Suprapubic skin (tissue), 4 donors: ENCODE measurements at regions not wholly inside any gene's neighbourhood (a gene's known extent, or its start where the extent isn't known, plus 50 kb on each side); places are given as distances from the start of the nearest gene placed in this dataset.

Source experiments
- DNase-seq, 2 donors: peaks; one replicate each; pipeline ENCODE4 v3.0.0-alpha.2; 2019; ENCODE audit warnings: low spot score in 2 of 2
- H3K27ac ChIP-seq: fragments of 200-600 bp; sonication (generic); one replicate; pipeline ENCODE4 v1.5.1; 2019
- H3K27me3 ChIP-seq: fragments of 200-600 bp; sonication (generic); one replicate; pipeline ENCODE4 v1.5.1; 2019
- H3K36me3 ChIP-seq: fragments of 200-600 bp; sonication (generic); one replicate; pipeline ENCODE4 v1.5.1; 2019
- H3K4me1 ChIP-seq: fragments of 200-600 bp; sonication (generic); one replicate; pipeline ENCODE4 v1.5.1; 2019
- H3K4me3 ChIP-seq: fragments of 200-600 bp; sonication (generic); one replicate; pipeline ENCODE4 v1.5.1; 2019; ENCODE audit warnings: mild to moderate bottlenecking
- H3K9me3 ChIP-seq: fragments of 200-600 bp; sonication (generic); one replicate; pipeline ENCODE4 v1.5.1; 2019
- CTCF ChIP-seq, 2 donors: fragments of 200-600 bp in 1 of 2; fragments of 450-650 bp in 1 of 2; sonication (generic) in 1 of 2; IDR thresholded peaks; one replicate each; pipeline ENCODE4 v1.5.1; 2016 to 2019; ENCODE audit warnings: antibody characterized with exemption in 2 of 2, mild to moderate bottlenecking in 1 of 2, moderate library complexity in 1 of 2
- EP300 ChIP-seq: sonication (generic); formaldehyde crosslinking; IDR thresholded peaks from one replicate; pipeline ENCODE4 v1.6.1; 2017; ENCODE audit warnings: antibody characterized with exemption
- POLR2A ChIP-seq, 2 donors: fragments of 450-650 bp; IDR thresholded peaks; one replicate each; pipeline ENCODE4 v1.6.1; 2017; ENCODE audit warnings: antibody characterized with exemption in 2 of 2, mild to moderate bottlenecking in 2 of 2, moderate library complexity in 2 of 2
- POLR2AphosphoS5 ChIP-seq, 3 donors: sonication (generic); formaldehyde crosslinking; IDR thresholded peaks; one replicate each; pipeline ENCODE4 v1.6.1; 2017; ENCODE audit warnings: antibody characterized with exemption in 3 of 3
- WGBS: methylation state at CpG from one replicate; pipeline ENCODE4 v1.1.5; 2018; 5-methylcytosine and 5-hydroxymethylcytosine counted together

GRCh38 chr14:46051796-46052195 lies 599.8 kb downstream of the RPL10L start:
- WGBS, result 83% methylated on average over 1 of the region's 1 CpG

GRCh38 chr14:46048127-46048526 lies 603.5 kb downstream of the RPL10L start:
- Histone ChIP-seq H3K27ac (no peak overlapping the region), H3K4me3 (no peak overlapping the region), H3K36me3 (no peaks in the 10 kb centered on the region), H3K27me3 (no peaks in the 10 kb centered on the region), H3K4me1 (no peaks in the 10 kb centered on the region), H3K9me3 (no peaks in the 10 kb centered on the region)
- TF ChIP-seq POLR2AphosphoS5 (IDR thresholded peaks at IDR 0.05), result no peak
- TF ChIP-seq EP300, result no peak
- 34% methylated on average over 3 of the region's 3 CpGs for WGBS
- DNase-seq, result no peak

More at GRCh38 chr14:46051796-46052195, 599.8 kb downstream of the RPL10L start:
- H3K27ac ChIP-seq, result no peak overlapping the region
- H3K27me3 ChIP-seq, result no peaks in the 10 kb centered on the region
- TF ChIP-seq CTCF (IDR thresholded peaks at IDR 0.05), result no peak
- no peak for TF ChIP-seq POLR2A (IDR thresholded peaks at IDR 0.05)
- no peak for TF ChIP-seq EP300
- no peak for TF ChIP-seq POLR2AphosphoS5 (IDR thresholded peaks at IDR 0.05)
- no peak overlapping the region for H3K4me3 ChIP-seq
- no peaks in the 10 kb centered on the region for H3K4me1 ChIP-seq
- no peak for DNase-seq
- no peaks in the 10 kb centered on the region for H3K36me3 ChIP-seq
- H3K9me3 ChIP-seq, result no peaks in the 10 kb centered on the region

GRCh38 chr14:46036099-46036498 lies 615.5 kb downstream of the RPL10L start:
- 69% methylated on average over 4 of the region's 4 CpGs for WGBS
- Histone ChIP-seq H3K4me3 (no peak overlapping the region), H3K4me1 (no peaks in the 10 kb centered on the region), H3K27ac (no peak overlapping the region), H3K27me3 (no peaks in the 10 kb centered on the region), H3K9me3 (no peaks in the 10 kb centered on the region), H3K36me3 (no peaks in the 10 kb centered on the region)
- DNase-seq, result no peak
- no peak for TF ChIP-seq EP300
- TF ChIP-seq POLR2AphosphoS5 (IDR thresholded peaks at IDR 0.05), result no peak
- TF ChIP-seq CTCF (IDR thresholded peaks at IDR 0.05), result no peak
- TF ChIP-seq POLR2A (IDR thresholded peaks at IDR 0.05), result no peak

GRCh38 chr14:46034305-46034704 lies 617.3 kb downstream of the RPL10L start:
- H3K9me3 ChIP-seq, result no peaks in the 10 kb centered on the region
- no peaks in the 10 kb centered on the region for H3K36me3 ChIP-seq
- no peaks in the 10 kb centered on the region for H3K27me3 ChIP-seq
- 67% methylated on average over 3 of the region's 3 CpGs for WGBS
- DNase-seq, result no peak
- H3K27ac ChIP-seq, result no peak overlapping the region
- no peak for TF ChIP-seq EP300
- TF ChIP-seq POLR2AphosphoS5 (IDR thresholded peaks at IDR 0.05), result no peak
- no peak for TF ChIP-seq POLR2A (IDR thresholded peaks at IDR 0.05)
- no peak for TF ChIP-seq CTCF (IDR thresholded peaks at IDR 0.05)
- H3K4me3 ChIP-seq, result no peak overlapping the region
- H3K4me1 ChIP-seq, result no peaks in the 10 kb centered on the region

- WGBS, result 60% methylated on average over 1 of the region's 1 CpG
- H3K36me3 ChIP-seq, result no peaks in the 10 kb centered on the region
These were observed 632.6 kb downstream of the RPL10L start for GRCh38 chr14:46018846-46019420.

More at GRCh38 chr14:46018846-46019420, 632.6 kb downstream of the RPL10L start:
- Histone ChIP-seq H3K4me3 (no peak overlapping the region), H3K9me3 (no peaks in the 10 kb centered on the region), H3K27ac (no peak overlapping the region), H3K4me1 (no peaks in the 10 kb centered on the region), H3K27me3 (no peaks in the 10 kb centered on the region)
- DNase-seq, result no peak
- TF ChIP-seq CTCF (IDR thresholded peaks at IDR 0.05) (no peak), POLR2AphosphoS5 (IDR thresholded peaks at IDR 0.05) (no peak)
